Left lobe of liver (tissue), 2 donors: ENCODE measurements at regions not wholly inside any gene's neighbourhood (a gene's known extent, or its start where the extent isn't known, plus 50 kb on each side); places are given as distances from the start of the nearest gene placed in this dataset.

ENCODE experiments used
- ATAC-seq: fragments of 200-7000 bp; cut with Tn5 transposase; one replicate; pipeline ENCODE4 v1.9.1; 2020; ENCODE audit warnings: mild to moderate bottlenecking, moderate library complexity
- DNase-seq: peaks from one replicate; pipeline ENCODE4 v3.0.0-alpha.2; 2020; ENCODE audit warnings: low spot score
- donor health status: DM: no; HTN: no; CAD: no; lungs with moderate emphysema.
- donor health status: DM: no; HTN: yes; CAD: no.

DNA sequence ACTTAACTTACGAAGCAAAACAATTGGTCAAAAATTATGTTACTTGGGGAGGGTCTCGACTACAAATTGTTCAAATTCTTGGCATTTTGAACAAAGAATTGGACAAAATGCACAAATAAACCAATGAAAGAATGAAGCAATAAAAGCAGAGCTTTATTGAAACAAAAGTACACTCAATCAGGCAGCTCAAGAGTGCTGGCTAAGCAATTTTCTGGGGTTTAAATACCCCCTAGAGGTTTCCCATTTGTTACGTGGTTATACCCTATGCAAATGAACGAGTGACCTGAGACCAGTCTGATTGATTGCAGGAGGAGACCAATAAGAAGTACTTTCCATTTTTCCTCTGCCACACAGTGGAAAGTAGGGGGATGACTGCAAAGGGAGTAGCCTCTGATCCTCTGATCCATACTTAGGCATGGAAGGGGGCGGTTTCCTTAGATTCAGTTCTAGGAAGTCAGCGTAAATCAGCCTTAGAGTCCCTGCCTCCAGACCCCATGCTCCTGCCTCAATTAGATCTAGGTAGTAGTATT lies 228.6 kb downstream of the EFNB2 start:
- ATAC-seq = no peak
- no peak for DNase-seq

DNA sequence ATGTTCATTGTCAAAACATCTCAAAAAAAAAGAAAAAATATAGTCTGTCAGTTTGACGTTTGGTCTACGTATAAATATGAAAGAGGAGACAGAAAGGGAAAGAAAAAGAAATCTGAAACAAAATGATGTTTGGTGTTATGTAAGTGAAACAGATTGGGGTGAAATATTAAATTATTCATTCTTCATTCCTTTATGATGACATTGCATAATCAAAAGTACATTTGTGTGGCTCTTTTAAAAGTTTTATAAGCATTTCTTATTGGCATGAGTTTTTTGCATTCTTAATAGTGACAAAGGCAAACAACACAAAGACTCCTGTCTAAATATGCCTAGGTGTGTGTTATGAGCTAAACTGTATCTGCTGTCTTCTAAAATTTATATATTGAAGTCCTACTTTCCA lies 232.6 kb downstream of the EFNB2 start:
- no peak for DNase-seq
- ATAC-seq = no peak

DNA sequence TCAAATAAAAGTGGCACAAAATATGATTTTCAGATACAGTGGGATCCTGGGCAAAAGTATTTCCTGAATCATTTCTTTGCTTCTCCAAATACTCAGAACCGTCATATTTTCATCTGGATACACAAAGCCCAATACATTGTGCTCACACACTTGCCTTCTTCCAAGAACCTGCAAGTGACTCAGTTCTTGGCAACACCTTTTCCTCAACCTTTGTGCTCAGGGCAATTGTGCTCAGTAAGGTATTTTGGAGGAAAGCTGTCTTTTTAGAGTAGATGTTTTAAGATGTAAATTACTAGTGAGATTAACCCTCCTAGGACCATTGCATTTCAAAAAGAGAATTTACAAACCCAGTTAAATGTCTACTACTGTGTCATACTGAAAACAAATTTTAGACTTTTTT lies 233.5 kb downstream of the EFNB2 start:
- DNase-seq = no peak
- ATAC-seq = no peak

DNA sequence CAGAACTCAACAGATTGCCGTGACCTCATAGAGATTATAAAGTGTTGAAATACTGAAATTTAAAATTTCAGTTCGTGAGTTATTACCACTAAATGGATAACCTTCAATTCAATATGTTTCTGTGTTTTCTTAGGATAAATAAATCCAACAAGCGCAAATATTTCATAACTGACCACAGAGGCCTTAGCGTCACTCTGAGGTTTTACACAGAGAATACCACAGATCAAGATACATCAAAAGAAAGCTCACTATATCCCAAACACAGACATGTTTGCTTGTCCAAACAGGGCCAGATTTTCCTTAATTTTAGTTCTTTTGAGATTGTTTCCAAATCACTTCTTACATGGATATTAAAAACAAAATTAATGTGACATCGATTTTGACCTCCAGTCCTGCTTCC lies 235.8 kb downstream of the EFNB2 start:
- ATAC-seq (no peak), DNase-seq (no peak)

DNA sequence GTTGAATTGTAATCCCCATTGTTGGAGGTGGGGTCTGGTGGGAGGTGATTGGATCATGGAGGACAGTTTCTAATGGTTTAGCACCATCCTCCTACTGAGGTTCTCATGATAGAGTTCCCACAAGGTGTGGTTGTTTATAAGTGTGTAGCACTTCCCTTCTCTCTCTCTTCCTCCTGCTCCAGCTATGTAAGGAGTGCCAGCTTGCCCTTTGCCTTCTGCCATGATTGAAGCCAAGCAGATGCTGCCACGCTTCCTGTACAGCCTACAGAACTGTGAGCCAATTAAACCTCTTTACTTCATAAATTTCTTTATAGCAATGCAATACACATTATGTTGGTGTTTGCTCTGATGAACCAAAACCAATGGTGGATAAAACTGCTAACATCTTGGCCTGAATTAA lies 238.2 kb downstream of the EFNB2 start:
- no peak for DNase-seq

DNA sequence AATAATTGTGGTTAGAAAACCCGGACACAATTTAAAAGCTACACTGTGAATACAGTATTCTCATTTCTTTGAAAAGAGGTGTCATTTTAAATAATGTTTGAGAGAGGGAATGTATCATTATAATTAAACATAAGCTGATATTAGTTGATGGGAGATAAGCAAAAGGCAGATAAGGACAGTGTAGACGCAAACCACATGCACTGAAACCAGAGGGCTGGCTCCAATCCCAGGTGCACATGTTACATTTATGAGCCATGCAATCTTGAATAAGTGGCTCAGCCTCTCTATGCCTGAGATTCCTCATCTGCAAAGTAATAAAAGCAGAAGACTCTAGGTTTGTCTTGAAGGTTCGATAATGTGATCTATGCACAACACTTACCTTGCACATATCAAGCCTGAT lies 238.7 kb downstream of the EFNB2 start:
- ATAC-seq = no peak
- no peak for DNase-seq

More for the DNA sequence above, 238.2 kb downstream of the EFNB2 start:
- ATAC-seq = no peak

DNA sequence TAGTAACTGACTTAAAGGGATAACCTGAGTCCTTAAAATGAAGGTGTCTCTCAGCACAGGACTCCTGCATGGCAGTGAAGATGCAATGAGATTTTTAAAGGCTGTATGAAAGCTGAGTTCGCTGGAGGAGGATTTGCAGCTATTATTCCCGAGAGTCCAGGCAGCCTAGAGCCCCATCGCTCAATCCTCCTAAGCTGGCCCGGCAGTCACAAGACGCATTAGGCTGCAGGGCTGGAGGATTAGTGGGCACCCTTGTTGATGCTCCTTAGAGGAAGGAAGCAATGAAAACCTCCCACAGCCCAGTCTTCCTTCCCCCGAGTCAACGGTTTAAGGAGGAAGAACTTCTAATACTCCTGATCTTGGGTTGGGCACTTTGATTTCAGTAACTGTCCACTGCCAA lies 239.5 kb downstream of the EFNB2 start:
- no peak for ATAC-seq
- no peak for DNase-seq

DNA sequence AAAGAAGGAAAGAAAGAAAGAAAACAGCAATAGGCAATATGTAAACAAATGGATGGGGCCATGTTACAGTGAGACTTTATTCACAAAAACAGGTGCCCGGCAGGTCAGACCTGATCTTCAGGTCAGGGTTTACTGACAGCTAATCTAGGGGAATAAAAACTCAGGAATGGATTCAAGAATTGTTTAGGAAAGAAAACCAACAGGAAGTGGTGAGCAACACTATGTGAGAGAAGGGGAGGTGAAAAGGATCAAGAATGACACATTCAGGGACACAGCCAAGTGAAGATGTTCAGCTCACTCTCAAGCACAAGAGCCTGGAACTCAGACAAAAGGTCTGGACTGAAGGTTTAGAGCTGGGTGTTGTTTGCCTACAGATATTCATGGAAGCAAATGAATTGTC lies 244.5 kb downstream of the EFNB2 start:
- DNase-seq (no peak), ATAC-seq (no peak)

DNA sequence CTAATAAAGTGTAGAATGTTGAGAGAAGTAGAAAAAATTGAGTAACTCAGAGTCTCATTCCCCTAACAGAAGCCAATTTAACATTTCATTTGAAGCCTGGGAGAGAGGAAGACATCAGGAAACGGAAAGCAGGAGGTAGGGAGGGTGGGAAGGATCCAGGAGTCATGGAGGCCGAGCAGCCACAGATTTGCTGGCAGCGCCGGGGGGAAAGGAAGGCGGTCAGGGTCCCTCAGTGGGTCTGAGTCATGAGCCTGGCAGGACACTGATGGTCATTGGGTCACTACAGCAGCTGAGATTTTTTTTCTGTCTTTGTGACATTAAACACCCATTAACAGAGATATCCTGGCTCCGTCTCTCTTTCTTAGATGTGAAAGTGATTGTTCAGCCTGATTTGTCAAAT lies 248.1 kb downstream of the EFNB2 start:
- no peak for ATAC-seq
- DNase-seq = no peak

DNA sequence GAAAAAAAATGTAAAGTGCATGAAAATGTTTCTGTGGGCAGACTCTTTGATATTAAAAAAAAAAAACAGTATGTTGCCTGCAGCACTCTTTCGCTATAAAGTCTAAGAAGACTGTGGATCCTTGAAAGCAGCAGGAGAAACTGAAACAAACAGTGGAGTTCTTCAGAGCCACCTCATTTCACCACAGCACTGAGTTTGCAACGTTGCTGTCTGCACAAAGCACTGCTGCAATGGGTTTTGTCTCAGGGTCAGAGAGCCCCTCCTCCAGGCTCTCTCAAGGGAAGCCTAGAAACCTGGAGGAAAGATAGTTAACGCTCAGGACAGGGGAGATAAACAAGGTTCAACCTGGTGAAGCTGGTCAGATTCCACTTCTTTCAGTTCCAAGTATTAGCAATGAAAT lies 248.7 kb downstream of the EFNB2 start:
- no peak for ATAC-seq
- DNase-seq = no peak

DNA sequence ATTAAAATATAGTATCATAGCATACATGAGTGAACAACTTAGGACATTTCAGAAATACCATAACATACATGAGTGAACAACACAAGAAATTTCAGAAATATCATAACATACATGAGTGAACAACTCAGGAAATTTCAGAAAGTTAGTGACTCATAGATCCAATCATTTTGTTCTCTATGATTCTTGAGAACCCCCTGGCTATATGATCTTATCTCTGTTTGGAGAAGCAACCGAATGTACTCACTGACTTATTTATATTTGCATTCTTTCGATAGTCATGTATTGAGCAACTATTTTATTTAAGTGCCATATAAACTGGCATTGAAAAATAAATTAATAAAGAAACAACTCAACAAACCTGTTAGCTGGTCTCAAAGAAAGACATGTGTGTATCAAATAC lies 251.1 kb downstream of the EFNB2 start:
- ATAC-seq (no peak), DNase-seq (no peak)

DNA sequence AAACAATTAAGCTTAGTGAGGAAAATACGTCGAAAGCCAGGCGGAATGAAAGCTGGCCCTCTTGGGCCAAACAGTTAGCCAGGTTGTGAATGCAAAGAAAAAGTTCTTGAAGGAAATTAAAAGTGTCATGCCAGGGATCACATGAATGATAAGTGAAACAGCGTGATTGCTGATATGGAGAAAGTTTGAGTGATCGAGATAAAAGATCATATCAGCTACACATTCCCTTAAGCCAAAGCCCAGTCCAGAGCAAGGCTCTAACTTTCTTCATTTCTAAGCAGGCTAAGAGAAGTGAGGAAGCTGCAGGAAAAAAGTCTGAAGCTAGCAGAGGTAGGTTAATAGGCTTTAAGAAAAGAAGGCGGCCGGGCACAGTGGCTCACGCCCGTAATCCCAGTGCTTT lies 254.0 kb downstream of the EFNB2 start:
- no peak for ATAC-seq
- no peak for DNase-seq

DNA sequence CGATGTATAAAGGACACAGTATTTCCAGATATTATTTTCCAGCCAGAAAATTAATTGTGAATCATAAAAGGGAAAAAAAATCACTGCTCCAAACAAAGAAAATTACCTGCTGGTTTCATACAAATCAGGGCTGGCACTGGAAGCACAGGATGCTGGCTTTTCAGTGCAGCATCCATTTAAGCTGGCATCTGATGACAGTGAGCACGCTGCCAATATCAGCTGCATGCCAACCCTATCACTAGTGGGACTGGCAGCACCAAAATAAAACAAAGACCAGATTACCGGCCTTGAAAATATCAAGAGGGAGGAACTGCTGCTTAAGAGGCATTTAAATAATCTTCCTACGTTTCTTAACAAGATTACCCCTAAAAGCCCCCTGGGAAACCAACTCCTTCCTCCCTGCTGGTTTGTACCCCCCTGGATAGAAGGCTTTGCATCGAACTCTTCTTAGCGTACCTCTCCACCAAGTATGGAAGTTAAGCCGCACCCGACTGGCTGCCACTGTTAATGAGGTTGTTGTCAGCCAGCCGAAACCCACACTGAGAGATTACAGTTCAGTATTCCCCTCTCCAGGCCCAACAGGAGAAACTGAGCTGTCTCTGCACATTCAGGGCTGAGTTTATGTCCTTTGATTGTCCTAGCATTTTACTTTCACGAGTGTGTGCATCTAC lies 257.8 kb downstream of the EFNB2 start:
- DNase-seq (no peak), ATAC-seq (no peak)

DNA sequence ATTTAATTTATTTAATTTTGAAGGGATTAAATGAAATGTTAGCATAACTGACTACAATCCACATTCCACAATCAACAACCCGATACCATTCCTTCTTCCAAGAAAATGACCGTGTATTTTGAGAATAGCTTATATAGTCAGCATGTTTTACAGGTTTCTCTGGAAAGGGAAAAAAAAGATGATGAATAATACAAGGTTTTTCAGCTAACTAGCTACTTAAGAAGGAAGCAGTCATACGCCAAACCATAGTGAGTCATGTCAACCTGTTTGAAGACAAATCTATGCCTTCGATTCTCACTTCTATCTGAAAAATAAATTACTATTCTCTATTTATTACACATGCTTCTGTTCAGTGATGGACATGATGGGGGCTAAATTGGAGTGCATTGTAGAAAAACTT lies 258.6 kb downstream of the EFNB2 start:
- DNase-seq = no peak
- ATAC-seq = no peak

DNA sequence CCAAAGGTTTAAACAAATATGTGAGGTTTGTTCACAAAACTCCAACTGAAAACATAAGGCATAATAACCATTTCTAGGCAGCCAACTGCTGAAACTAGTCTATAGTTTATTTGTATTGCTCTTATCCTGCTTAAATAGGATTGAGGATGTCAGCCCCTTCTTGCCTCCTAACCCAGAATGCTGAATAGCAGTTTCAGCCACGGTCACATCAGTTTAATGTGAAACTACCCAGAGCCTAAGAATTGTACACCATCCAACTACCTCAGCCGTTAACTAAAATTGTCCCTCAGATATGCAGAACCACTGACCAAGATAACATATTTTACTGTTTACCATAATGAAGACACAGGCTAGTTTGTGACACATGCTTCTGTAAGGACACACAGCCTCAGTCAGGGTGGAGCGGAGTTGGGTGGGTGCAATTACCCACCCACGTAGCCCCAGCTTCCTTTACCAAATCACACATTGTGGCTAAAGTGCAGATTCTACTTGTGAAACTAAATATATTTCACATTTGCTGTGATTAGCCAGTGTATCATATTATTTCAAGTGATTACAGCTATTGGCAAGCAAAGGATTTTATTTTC lies 259.9 kb downstream of the EFNB2 start:
- DNase-seq = no peak
- no peak for ATAC-seq

DNA sequence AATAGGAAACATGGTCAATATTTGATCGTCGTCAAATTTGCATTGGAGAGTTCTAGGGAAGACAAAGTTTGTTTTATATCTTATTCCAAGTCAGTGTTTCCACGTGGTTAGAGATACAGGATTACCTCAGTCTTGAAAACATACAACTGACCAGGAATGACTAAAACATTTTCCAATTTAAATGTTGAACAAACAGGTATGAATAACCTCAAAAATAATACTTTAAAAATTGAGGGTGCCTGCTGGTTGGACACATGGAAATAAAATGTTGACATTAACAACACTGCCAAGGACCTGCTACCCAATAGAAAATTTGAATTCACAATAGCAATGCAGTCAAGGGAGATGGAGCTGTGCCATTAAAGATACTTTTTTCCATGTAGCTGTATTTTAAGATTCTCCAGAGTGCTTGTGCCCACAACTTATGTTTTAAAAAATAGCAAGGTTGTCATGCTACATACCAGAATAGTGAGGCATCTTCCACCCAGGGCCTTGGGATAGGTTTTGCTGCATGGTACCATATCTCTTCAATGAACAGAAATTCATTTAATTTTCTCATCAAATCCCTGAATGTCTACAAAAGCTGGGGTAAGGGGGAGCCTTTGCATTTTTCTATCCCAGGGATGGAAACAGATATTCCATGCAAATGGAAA lies 260.8 kb downstream of the EFNB2 start:
- DNase-seq = no peak
- no peak for ATAC-seq

DNA sequence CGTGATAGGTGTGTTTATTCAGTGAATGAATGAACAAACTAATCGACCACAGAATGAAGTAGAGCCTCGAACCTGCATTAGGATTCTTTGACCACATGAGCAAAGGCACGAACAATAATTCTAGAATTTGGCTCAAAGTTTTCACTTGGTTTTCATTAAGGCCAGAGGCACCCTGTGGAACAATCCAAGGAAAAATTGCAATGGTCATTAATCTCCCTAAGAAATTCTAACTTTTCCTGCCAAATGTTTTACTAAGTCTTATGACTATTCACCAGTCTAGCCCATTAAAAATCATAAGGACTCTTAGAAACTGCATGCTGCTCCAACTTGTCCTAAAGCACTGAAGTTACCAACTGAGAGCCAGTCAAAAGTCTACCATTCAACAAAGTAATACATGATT lies 271.7 kb downstream of the EFNB2 start:
- no peak for ATAC-seq
- no peak for DNase-seq

DNA sequence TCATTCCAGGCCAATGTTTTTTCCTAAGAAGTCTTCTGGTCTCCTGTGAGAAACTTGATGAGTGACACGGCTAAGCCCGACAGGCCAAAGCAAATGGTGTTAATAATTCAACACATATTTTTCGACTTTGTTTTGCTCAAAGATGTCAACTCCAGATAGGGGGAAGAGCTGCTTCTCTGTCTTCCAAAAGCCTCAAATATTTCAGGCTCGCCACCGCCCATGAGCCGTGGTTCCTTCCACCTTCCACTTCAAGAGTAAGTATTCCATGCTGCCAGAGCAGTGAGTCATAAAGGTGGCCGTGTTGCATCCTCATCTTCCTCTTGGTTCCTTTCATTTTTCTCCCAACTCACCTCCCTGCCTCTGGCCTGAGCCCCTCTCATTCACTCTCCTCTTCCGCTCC lies 272.6 kb downstream of the EFNB2 start:
- ATAC-seq (no peak), DNase-seq (no peak)

DNA sequence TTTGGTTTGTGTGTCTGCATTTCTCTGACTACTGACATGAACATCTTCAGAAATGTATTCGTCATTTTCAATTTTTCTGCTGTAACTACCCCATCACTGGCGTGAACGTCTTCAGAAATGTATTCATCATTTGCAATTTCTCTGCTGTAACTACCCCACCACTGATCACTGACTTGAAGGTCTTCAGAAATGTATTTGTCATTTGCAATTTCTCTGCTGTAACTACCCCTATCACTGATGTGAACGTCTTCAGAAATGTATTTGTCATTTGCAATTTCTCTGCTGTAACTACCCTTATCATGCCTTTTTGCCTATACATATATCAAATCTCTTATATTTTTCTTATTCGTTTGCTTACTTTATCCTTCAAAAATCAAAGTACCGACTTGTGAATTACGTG lies 274.0 kb downstream of the EFNB2 start:
- DNase-seq (no peak), ATAC-seq (no peak)

DNA sequence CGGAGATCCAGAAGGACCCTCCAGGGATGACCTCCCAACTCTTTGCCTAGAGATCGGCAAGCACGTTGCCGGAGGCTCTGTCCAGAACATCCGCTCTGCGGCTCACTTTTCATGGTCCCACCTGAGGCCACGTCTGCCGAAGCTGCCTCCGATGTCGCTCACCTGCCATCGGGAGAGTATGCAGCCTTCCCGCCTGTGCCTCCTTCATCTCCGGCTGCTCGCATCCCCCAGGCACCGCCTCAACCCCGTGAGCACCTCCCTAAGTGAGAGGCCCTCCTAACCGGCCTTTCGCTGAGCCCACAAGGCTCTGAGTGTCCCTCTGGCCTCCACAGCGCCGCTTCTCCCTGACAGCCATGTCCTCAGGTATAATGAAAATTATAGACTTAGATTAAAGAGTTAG lies 275.1 kb downstream of the EFNB2 start:
- ATAC-seq (no peak), DNase-seq (no peak)

DNA sequence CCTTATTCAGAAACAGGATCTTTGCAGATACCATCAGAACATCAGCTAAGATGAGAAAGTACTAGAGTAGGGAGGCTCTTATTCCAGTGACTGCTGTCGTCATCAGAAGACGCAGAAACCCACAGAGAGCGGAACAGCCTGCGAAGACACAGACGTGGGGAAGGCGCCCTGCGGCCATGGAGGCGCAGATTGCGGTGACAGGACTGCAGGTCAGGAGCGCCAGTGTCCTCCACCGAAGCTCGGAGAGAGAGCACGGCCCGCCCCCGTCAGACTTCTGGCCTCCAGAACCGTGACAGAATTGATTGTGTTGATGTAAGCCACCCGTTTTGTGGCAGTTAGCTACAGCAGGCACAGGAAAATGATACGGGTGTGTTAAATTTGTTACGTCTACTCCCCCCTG lies 275.5 kb downstream of the EFNB2 start:
- DNase-seq (no peak), ATAC-seq (no peak)

DNA sequence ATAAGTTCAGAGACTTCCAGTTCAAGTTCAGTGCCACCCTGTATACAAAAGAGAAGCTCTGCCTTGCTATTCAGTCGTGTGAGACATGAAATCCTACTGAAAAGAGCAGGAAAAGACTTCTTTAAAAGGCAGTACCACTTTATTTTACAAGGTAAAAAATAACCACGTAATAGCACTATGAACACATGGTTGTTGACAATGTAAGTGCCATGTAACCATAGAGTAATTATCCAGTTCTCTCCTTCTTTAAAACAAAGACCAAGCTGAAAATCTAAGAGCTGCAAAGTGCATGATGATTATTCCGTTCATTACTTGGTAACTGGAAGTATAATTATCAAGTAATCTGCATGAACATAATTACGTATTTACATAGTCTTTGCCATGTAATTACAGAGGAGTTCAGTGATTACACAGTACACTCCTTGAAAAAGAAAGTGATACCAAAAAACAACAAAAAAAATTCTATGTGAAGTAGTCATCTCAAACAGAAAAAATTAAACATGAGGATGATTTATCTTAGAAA lies 288.7 kb downstream of the EFNB2 start:
- ATAC-seq (no peak), DNase-seq (no peak)
